NCI-H82 treated with DMSO at 0.1 percent for 48 hours (cell line): ENCODE measurements at regions not wholly inside any gene's neighbourhood (a gene's known extent, or its start where the extent isn't known, plus 50 kb on each side); places are given as distances from the start of the nearest gene placed in this dataset.

Source experiments
- DNase-seq: peaks from one replicate; lab custom pipeline; 2025; ENCODE audit not compliant: unreplicated experiment; lab: John Stamatoyannopoulos, UW

- DNase-seq = no peak
Measured at GRCh38 chr13:105502193-105502592, 1033.3 kb downstream of the EFNB2 start.

- no peak for DNase-seq
Measured at GRCh38 chr13:105497597-105497996, 1037.9 kb downstream of the EFNB2 start.

DNA sequence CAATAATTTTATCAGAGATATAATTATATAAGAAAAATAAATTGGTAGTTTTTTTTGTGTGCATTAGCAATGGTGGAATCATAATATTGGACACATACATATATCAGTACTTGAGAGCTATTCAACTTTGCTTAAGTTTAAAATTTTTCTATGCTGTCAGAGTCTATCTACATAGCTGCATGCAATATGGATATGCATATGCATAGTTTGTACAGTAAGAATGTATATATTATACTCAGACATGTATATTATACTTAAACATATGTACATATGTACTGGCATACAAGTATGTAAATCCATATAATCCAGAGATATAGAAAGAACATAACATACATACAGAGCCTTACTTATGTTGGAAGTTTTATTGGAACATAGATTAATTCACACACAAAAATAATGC lies 1043.2 kb downstream of the EFNB2 start:
- no peak for DNase-seq

GRCh38 chr13:105491345-105491744 lies 1044.1 kb downstream of the EFNB2 start:
- no peak for DNase-seq

GRCh38 chr13:105485081-105485480 lies 1050.4 kb downstream of the EFNB2 start:
- DNase-seq = no peak

DNA sequence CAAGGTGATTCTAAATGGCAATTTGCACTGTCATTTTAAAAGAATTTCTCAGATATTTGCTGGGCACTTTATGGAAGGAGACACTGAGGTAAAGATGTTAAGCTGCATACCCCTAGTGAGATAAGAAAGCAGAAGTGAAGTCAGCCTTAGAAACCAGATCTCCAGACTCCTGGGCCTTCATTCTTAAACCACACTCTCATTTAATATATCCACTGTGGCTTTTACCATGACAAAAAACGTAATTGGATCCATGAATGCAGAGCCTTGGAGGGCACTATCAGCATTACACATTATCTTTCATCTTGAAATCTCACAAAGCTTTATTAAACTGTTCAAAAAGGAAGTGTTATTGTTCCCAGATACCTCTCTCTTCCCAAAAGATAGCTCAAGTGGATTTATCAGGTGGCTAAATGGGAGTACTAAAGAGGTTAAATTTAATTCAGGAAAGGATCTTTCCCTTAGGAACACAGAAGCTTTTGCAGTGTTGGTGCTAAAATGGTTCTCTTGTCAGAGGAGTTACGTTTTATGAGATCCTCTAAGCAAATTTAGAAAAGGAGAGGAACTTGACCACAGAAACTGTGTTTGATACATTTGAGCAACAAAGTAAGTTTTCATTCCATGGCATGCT lies 1060.4 kb downstream of the EFNB2 start:
- no peak for DNase-seq

- no peak for DNase-seq
Measured at GRCh38 chr13:105471673-105472072, 1063.8 kb downstream of the EFNB2 start.

- no peak for DNase-seq
Measured at GRCh38 chr13:105466376-105466775, 1069.1 kb downstream of the EFNB2 start.

GRCh38 chr13:105465745-105466144 lies 1069.7 kb downstream of the EFNB2 start, which contains the start of gene DAOA:
DAOA (plus strand) TSS chr13:105466045.
- DNase-seq = no peak

DNA sequence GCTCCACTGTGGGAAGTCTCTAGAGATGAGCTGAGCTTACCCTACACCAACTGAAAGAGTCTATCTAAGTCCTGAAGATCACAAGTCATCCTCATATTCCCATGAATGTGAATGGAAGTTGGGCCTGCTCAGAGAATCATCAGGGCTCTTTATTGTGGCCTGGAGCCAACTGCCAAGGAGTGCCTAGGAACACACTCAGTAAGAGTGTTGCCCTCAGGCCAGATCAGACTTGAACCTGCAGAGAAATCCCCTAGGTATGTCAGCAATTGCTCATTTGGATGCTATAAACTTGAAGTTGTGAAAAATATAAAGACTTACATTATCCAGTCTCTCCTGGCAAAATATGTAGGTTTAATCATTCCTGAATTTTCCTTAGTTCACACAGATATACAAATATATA lies 1070.2 kb downstream of the EFNB2 start:
- no peak for DNase-seq

DNA sequence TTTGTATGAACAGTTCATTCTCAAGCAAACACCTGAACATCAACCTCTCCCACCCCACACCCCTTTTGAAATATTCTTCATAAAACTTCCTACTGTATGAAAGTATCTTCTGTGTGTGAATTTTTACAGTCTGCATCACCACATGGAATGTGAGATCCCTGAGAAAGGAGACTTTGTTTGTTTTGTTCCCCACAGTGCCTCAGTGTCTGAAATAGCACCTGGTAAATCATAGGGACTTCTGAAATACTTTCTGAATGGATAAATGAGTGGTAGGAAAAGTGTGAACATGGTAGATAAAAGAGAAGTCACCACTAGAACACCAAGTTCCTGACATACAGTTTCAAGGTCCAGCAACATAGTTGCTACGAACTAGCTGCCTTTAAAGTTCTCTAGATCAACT lies 1071.2 kb downstream of the EFNB2 start:
- no peak for DNase-seq

- DNase-seq = no peak
Measured at GRCh38 chr13:105463011-105463501, 1072.4 kb downstream of the EFNB2 start.

DNA sequence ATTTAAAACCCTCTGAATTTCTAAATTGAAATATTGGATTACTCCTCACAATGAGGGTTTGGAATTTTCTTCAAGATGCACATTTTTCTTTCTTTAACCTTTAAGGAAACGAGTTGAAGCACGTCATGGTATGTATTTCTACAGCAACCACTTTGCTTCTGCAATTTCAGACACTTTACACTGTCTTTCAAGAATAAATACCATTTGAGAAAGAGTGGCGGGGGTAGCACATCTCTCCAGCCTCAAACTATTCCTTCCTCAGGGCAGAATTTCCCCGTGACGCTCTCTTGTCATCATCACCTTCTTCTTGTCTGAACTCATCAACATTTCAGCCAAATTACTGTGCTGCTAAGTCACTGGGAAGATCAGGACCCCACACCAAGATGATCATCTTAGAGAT lies 1073.4 kb downstream of the EFNB2 start:
- DNase-seq = no peak

- DNase-seq = no peak
Measured at GRCh38 chr13:105452895-105453294, 1082.6 kb downstream of the EFNB2 start.

DNA sequence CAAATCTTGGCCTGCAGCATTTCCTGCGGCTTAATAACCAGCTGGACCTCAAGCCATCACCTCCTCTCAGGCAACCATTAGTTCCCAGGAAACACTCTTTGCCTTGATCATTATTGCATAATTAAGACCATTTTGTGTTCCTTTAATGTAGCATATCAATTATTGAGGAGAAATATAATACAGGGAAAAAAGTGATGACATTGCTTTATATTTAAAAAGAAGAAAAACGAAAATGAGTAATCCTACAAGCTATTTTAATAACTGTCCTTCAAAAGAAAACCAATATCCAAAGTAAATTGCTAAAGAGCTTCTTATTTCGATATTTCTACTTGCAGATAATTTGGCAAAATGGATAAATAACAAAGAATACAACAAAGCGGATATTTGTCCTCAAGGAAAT lies 1084.7 kb downstream of the EFNB2 start:
- DNase-seq = no peak

DNA sequence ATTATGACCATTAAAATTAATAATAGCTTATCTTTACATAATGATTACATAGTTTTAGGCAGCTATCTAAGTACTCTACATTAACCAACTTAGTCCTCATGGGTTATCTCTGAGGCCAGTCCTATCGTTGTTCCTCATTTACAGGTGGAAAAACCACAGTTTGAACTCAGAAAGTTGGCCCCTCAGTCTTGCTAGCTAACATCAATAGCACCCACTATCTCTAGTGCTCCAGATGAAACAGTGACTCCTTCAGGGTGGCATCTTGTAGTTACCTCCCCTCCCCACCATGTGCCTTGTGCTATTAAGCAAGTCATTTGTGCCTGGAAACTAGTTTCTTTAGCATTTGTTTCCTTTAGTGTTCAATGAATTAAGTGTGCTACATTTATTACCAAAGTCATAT lies 1086.7 kb downstream of the EFNB2 start:
- DNase-seq = no peak

DNA sequence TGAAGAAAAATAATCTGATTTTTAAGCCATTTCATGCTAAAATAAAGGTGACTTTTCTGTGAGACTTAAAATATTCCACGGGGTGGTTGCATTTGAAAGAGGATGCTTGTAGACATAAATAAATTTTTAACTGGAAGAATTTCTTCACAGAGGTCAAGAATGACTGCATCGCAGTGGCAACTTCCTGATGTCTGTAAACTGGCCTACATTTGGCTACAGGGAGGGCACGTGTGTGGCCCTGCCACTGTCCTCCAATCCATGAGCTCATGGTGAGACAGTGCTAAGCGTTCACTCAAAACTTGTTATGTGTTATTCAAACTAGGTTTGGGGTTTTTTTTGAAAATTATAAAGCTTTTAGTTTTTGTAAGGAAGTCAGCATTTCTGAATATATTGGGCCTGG lies 1089.3 kb downstream of the EFNB2 start:
- DNase-seq = no peak

GRCh38 chr13:105445796-105446195 lies 1089.7 kb downstream of the EFNB2 start:
- no peak for DNase-seq

DNA sequence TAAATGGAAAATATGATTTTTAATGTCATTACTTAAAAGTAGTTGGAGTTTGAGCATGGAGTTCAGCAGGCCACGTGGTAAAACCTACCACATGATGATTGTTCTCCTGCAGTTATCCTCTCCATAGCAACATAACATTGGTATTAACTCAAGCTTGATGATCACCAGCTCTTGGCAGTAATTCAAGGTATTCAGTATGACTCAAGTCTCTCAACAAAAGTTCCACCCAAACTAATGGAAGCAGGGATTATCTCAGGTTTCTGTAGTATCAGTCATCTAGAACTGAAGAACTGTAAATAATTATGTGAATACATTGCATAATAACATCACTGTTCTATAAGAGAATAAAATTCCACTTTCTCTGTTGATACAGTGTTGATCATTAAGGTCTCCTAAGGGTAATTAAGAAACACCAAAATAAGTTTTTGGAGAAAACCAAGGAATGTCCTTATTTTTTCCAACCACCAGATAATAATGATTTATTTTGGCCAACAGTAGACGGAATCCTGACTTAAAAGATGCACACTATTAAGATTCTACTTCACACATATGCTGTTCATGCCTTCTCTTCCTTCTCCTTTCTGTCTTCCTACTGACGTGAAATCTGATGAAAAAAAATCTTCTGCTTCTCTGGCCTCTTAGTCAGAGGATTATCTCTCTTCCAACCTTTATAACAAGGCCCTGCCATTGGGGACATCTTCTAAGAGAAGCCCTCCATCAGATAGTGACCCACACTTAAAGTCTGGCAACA lies 1092.3 kb downstream of the EFNB2 start:
- DNase-seq = no peak

DNA sequence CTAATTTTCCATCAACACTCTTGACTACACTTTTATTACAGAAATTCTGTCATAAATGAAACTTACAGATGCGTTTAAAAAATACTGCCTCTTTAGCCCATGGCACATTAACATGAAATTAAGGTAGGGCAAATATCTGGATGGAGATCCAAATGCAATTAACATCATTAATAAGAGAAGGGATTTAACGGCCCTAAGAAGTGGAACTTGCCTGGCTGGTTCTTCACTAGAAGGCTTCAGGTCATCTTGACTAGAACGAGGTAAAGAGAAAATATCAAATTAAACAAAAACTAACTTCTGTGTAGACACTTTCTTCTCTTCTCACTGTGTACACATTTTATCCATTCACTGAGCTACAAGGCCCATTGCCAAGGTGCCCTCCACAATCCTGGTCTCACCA lies 1093.4 kb downstream of the EFNB2 start:
- DNase-seq = no peak

- DNase-seq = no peak
Measured at GRCh38 chr13:105441051-105441750, 1094.3 kb downstream of the EFNB2 start.

DNA sequence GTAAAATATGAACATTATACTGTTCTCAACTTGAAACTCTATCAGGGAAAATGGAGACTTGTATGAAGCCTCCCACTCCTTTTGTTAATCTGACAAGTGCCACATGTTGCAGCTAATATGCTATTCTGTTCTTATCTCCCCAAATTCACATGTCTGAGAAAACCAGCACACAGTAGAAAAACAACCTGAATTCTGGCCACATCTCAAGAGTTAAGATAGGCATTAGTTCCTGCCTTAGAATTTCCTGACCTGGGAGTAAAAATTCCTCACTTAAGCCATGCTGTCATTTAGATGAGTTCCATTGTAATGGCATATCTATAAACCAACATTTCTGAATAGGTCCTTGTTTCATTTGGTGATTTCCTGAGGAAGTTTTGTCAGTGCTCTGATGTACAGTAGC lies 1098.5 kb downstream of the EFNB2 start:
- no peak for DNase-seq
